ENCODE measurements at regions not wholly inside any gene's neighbourhood (a gene's known extent, or its start where the extent isn't known, plus 50 kb on each side); places are given as distances from the start of the nearest gene placed in this dataset.

GRCh38 chr11:15773476-15774387, 582.6 kb downstream of the SOX6 start:
- Mint-ChIP-seq H3K36me3 (ENCODE audit: low read depth) (no peaks in the 10 kb centered on the region), H3K27ac (no peak overlapping the region), H3K4me1 (ENCODE audit: low read depth) (no peaks in the 10 kb centered on the region), H3K9me3 (no peaks in the 10 kb centered on the region), H3K4me3 (no peak overlapping the region), H3K27me3 (ENCODE audit: low read depth) (peaks cover 4% of the 10 kb centered on the region)
- DNase-seq = no peak
- intact Hi-C loops (cut with micrococcal nuclease) = no loop called here
- CTCF ChIA-PET = interaction anchor here (0.6 to 0.7 kb wide), 2 partner anchors 503 to 668 kb away, joined by 3 read pairs; no protein-coding TSS in a partner anchor

DNA sequence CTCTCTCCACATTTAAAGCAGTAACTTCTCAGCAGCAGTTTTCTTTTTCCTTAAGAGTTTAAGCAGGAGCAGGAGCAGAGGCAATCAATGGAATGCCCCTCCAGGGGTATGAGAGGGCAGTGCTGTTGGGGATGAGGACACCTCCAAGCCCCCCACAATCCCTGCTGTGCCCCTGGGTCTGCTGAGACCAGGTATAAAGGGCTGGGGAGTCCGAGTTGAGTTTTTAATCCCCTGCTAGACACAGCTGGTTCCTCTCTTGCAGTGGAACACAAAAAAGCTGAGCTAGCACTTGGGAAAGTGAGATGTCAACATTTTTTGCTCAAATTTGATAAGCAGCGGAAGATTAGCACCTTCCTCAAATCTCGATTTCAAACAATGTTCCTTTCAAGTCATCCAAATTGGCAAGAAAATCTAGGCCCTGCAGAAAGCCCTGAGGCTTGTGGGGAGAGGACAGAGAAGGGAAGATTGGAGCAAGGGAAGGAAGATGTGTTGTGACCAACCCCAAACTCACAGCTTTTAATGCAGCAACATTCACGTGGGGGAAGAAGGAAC, 581.9 kb downstream of the SOX6 start:
- H3K27me3 Mint-ChIP-seq (ENCODE audit: low read depth) = peaks cover 4% of the 10 kb centered on the region
- H3K4me3 Mint-ChIP-seq = no peak overlapping the region
- CTCF ChIA-PET = interaction anchor here (0.7 kb wide), 1 partner anchor 667 kb away, joined by 3 read pairs; no protein-coding TSS in a partner anchor
- H3K9me3 Mint-ChIP-seq = no peaks in the 10 kb centered on the region
- intact Hi-C loops (cut with micrococcal nuclease) = no loop called here
- H3K36me3 Mint-ChIP-seq (ENCODE audit: low read depth) = no peaks in the 10 kb centered on the region
- no peak for DNase-seq
- H3K4me1 Mint-ChIP-seq (ENCODE audit: low read depth) = no peaks in the 10 kb centered on the region
- no peak overlapping the region for H3K27ac Mint-ChIP-seq

DNA sequence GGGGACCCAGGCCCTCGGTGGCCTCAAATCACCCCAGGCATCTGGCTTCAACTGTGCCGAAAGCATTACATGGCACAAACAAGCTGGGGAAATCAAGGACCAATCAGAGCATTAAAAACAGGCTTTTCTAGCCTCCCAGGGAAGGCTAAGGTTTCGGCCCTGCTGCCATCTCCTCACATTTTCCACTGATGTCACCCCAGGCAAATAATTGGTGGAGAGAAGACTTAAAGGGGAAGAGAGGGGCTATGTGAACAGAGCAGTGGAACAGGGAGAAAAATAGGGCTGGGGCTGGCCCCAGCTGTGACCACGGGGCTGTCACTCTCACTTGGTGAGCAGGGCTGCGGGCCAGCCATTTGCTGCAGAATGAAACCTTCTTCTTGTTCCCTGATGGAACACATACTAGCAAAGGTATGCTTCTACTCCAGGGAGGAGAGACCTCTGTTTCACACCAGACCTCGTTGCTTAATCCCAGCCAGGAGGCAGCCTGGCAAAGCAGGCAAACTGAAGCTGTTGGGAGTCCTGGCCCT, 581.3 kb downstream of the SOX6 start:
- CTCF ChIA-PET = interaction anchor here (0.6 to 0.7 kb wide), 2 partner anchors 15 to 847 kb away, joined by 3 read pairs; no protein-coding TSS in a partner anchor
- H3K27me3 Mint-ChIP-seq (ENCODE audit: low read depth) = peaks cover 4% of the 10 kb centered on the region
- no peak overlapping the region for H3K4me3 Mint-ChIP-seq
- H3K4me1 Mint-ChIP-seq (ENCODE audit: low read depth) = no peaks in the 10 kb centered on the region
- H3K36me3 Mint-ChIP-seq (ENCODE audit: low read depth) = no peaks in the 10 kb centered on the region
- intact Hi-C loops (cut with micrococcal nuclease) = no loop called here
- H3K27ac Mint-ChIP-seq = no peak overlapping the region
- no peak for DNase-seq
- H3K9me3 Mint-ChIP-seq = no peaks in the 10 kb centered on the region

- DNase-seq = no peak
- Mint-ChIP-seq H3K27ac (no peak overlapping the region), H3K4me3 (no peak overlapping the region), H3K9me3 (no peaks in the 10 kb centered on the region), H3K27me3 (ENCODE audit: low read depth) (peaks cover 4% of the 10 kb centered on the region), H3K4me1 (ENCODE audit: low read depth) (no peaks in the 10 kb centered on the region), H3K36me3 (ENCODE audit: low read depth) (no peaks in the 10 kb centered on the region)
- intact Hi-C loops (cut with micrococcal nuclease) = no loop called here
- CTCF ChIA-PET = interaction anchor here (0.6 to 0.7 kb wide), 2 partner anchors 14 to 846 kb away, joined by 3 read pairs; no protein-coding TSS in a partner anchor
These were observed 580.5 kb downstream of the SOX6 start for GRCh38 chr11:15775797-15776196.

- CTCF ChIA-PET = no interaction called here
- Mint-ChIP-seq H3K27me3 (ENCODE audit: low read depth) (peaks cover 6% of the 10 kb centered on the region), H3K27ac (no peak overlapping the region), H3K4me3 (no peak overlapping the region), H3K4me1 (ENCODE audit: low read depth) (no peaks in the 10 kb centered on the region), H3K9me3 (no peaks in the 10 kb centered on the region), H3K36me3 (ENCODE audit: low read depth) (no peaks in the 10 kb centered on the region)
- intact Hi-C loops (cut with micrococcal nuclease) = no loop called here
- DNase-seq = no peak
These were observed 580.0 kb downstream of the SOX6 start for GRCh38 chr11:15776366-15776765.

- Mint-ChIP-seq H3K27me3 (ENCODE audit: low read depth) (peaks cover 6% of the 10 kb centered on the region), H3K27ac (no peak overlapping the region), H3K4me1 (ENCODE audit: low read depth) (no peaks in the 10 kb centered on the region), H3K4me3 (no peak overlapping the region), H3K9me3 (no peaks in the 10 kb centered on the region), H3K36me3 (ENCODE audit: low read depth) (no peaks in the 10 kb centered on the region)
- intact Hi-C loops (cut with micrococcal nuclease) = no loop called here
- CTCF ChIA-PET = interaction anchor here (1.0 kb wide), 1 partner anchor 10 kb away, joined by 3 read pairs; no protein-coding TSS in a partner anchor
- DNase-seq = no peak
These were observed 576.8 kb downstream of the SOX6 start for GRCh38 chr11:15779518-15779917.

DNA sequence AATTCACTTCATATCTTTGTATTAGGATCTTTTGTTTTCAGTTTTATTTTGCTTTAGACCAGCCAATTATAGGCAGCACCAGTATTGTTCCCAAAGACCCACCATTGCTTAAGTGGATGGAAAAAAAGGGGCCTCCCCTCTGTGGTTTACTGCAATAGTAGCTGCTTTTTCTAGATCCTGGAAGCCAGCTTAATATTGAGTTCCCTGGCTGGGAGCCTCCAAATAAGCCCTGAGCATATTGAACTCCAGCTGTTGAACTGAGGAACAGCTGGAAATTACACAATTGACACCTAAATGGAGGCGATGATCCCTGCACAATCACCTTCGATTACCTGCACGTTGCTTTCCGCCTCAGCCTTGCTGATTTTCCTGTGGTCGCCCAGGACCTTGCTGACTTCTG, 576.0 kb downstream of the SOX6 start:
- no peaks in the 10 kb centered on the region for H3K4me1 Mint-ChIP-seq (ENCODE audit: low read depth)
- CTCF ChIA-PET = interaction anchor here (1.0 kb wide), 1 partner anchor 11 kb away, joined by 3 read pairs; no protein-coding TSS in a partner anchor
- H3K27ac Mint-ChIP-seq = no peak overlapping the region
- no peaks in the 10 kb centered on the region for H3K9me3 Mint-ChIP-seq
- no peak overlapping the region for H3K4me3 Mint-ChIP-seq
- intact Hi-C loops (cut with micrococcal nuclease) = no loop called here
- DNase-seq = no peak
- peaks cover 6% of the 10 kb centered on the region for H3K27me3 Mint-ChIP-seq (ENCODE audit: low read depth)
- no peaks in the 10 kb centered on the region for H3K36me3 Mint-ChIP-seq (ENCODE audit: low read depth)

DNA sequence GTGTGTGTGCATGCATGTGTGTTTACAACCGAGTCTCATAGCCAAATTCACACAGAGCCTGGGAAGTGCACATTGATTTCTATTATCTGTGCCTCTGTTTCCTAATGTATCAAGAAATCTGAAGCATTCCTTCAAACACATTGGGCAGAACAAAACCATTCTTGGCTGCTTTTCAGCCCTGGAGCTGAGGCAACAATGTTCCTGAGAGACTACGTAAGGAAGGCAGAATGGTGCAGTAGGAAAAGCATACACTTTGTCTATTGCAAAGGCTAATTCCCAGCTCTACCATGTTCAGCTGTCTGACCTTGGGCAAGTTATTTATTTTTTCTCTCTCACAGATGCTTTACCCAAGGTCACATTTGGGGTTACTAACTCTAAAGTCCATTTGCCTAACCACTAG, 575.5 kb downstream of the SOX6 start:
- Mint-ChIP-seq H3K27me3 (ENCODE audit: low read depth) (peaks cover 6% of the 10 kb centered on the region), H3K9me3 (no peaks in the 10 kb centered on the region), H3K4me1 (ENCODE audit: low read depth) (no peaks in the 10 kb centered on the region), H3K27ac (no peak overlapping the region), H3K36me3 (ENCODE audit: low read depth) (no peaks in the 10 kb centered on the region), H3K4me3 (no peak overlapping the region)
- no peak for DNase-seq
- CTCF ChIA-PET = no interaction called here
- intact Hi-C loops (cut with micrococcal nuclease) = no loop called here

DNA sequence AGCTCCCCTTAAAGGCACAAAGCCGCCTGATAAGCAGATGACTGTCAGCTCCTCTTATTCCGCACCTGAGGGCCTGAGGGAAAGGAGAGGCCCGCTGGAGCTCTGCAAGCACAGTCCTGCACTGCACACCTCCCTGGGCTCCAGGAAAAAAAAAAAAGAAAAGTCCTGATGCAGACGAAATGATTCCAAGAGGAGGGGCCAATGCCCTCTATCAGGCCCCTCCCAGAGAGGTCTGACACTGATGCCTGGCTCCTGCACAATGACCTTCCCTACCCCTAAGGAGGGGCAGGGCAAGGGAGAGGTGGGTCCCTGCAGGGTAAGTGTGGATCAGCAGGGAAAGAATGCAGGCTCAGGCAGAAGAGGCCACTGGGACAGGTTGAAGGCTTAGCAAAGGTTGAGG, 572.7 kb downstream of the SOX6 start:
- DNase-seq = no peak
- intact Hi-C loops (cut with micrococcal nuclease) = no loop called here
- H3K4me1 Mint-ChIP-seq (ENCODE audit: low read depth) = no peaks in the 10 kb centered on the region
- no peaks in the 10 kb centered on the region for H3K9me3 Mint-ChIP-seq
- CTCF ChIA-PET = interaction anchor here (2.1 kb wide), 1 partner anchor 11 kb away, joined by 4 read pairs; no protein-coding TSS in a partner anchor
- no peak overlapping the region for H3K27ac Mint-ChIP-seq
- no peak overlapping the region for H3K4me3 Mint-ChIP-seq
- H3K27me3 Mint-ChIP-seq (ENCODE audit: low read depth) = peaks cover 2% of the 10 kb centered on the region
- no peaks in the 10 kb centered on the region for H3K36me3 Mint-ChIP-seq (ENCODE audit: low read depth)

- H3K27me3 Mint-ChIP-seq (ENCODE audit: low read depth) = peaks cover 2% of the 10 kb centered on the region
- intact Hi-C loops (cut with micrococcal nuclease) = no loop called here
- H3K36me3 Mint-ChIP-seq (ENCODE audit: low read depth) = no peaks in the 10 kb centered on the region
- H3K4me1 Mint-ChIP-seq (ENCODE audit: low read depth) = no peaks in the 10 kb centered on the region
- no peak overlapping the region for H3K4me3 Mint-ChIP-seq
- CTCF ChIA-PET = no interaction called here
- no peak overlapping the region for H3K27ac Mint-ChIP-seq
- no peak for DNase-seq
- H3K9me3 Mint-ChIP-seq = no peaks in the 10 kb centered on the region
These were observed 563.0 kb downstream of the SOX6 start for GRCh38 chr11:15793043-15793996.

DNA sequence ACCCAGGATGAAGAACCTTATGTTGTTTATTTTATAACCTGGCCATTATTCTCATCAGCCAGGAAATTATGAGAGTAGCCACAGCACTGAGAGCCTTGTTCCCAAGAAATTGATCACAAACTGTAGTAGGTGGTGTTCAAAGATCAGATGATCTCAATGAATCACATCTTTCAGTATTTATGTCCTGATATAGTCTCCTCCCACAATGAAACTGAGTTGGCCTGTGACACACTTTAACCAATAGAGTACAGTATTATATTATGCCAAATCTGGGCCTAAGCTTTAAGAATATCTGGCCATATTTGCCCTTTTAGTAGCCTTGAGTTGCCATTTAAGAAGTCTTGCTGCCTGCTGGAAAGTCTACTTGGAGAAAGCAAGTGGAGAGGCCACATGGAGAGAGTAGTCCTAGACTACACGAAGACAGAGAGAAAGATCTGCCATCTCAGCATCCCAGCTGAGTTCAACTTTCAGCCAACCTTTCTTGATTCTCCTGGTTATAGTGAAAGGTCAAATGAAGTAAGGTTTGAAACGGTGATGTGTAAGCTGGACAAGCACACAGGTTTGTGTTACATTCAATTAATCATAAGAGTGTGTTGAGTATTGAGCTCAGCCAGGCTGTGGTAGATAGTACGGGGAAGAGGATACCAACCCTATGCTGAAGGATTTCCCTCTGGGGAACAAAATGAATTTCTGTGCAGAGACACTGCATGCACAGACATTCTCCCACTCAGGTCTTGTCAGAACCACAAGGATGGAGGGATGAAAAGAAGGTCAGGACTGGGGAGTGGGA, 561.8 kb downstream of the SOX6 start:
- intact Hi-C loops (cut with micrococcal nuclease) = no loop called here
- no peak overlapping the region for H3K4me3 Mint-ChIP-seq

More for the DNA sequence above, 561.8 kb downstream of the SOX6 start:
- no peaks in the 10 kb centered on the region for H3K36me3 Mint-ChIP-seq (ENCODE audit: low read depth)
- H3K27me3 Mint-ChIP-seq (ENCODE audit: low read depth) = peaks cover 2% of the 10 kb centered on the region
- H3K9me3 Mint-ChIP-seq = no peaks in the 10 kb centered on the region
- no peaks in the 10 kb centered on the region for H3K4me1 Mint-ChIP-seq (ENCODE audit: low read depth)
- no peak overlapping the region for H3K27ac Mint-ChIP-seq
- DNase-seq = no peak
- CTCF ChIA-PET = no interaction called here
